ENCODE measurements at regions not wholly inside any gene's neighbourhood (a gene's known extent, or its start where the extent isn't known, plus 50 kb on each side); places are given as distances from the start of the nearest gene placed in this dataset.
"Not testable (repeated sequence)": the region's sequence is repeated elsewhere in the genome, so short reads cannot be mapped to it uniquely, and the experiment has no call there.

- no peak overlapping the region for H3K4me3 ChIP-seq (ENCODE audit: low read depth in 1 of 2, low read length in 2 of 2)
- no peak overlapping the region for H3K4me2 ChIP-seq (ENCODE audit: insufficient read depth, low read length)
- no peak overlapping the region for H2AFZ ChIP-seq (ENCODE audit: low read depth, low read length)
- no peaks in the 10 kb centered on the region for H3K36me3 ChIP-seq (ENCODE audit: insufficient read depth, low read length)
- DNase-seq = no peak
- H3K4me1 ChIP-seq (ENCODE audit: insufficient read depth, low read length) = no peaks in the 10 kb centered on the region
- no peak for TF ChIP-seq CTCF (IDR thresholded peaks at IDR 0.05; ENCODE audit: borderline replicate concordance, extremely low read depth, low read length, poor library complexity, severe bottlenecking)
- no peak for TF ChIP-seq EZH2 (IDR thresholded peaks at IDR 0.05; ENCODE audit: borderline replicate concordance, low read depth, low read length, severe bottlenecking)
- H3K9me3 ChIP-seq (ENCODE audit: insufficient read depth, low read length, severe bottlenecking) = no peaks in the 10 kb centered on the region
- H3K27me3 ChIP-seq (ENCODE audit: insufficient read depth, low read length, poor library complexity) = no peaks in the 10 kb centered on the region
- no peaks in the 10 kb centered on the region for H4K20me1 ChIP-seq (ENCODE audit: insufficient read depth, low read length)
- no peaks in the 10 kb centered on the region for H3K79me2 ChIP-seq (ENCODE audit: insufficient read depth, low read length)
- no peak overlapping the region for H3K9ac ChIP-seq (ENCODE audit: low read depth, low read length)
- ATAC-seq (ENCODE audit: insufficient read depth, low read depth) = no peak
- H3K27ac ChIP-seq (ENCODE audit: low read length) = no peak overlapping the region
Measured at GRCh38 chr5:32928761-32929160, 217.6 kb downstream of the NPR3 start.

- H3K4me3 ChIP-seq (ENCODE audit: low read depth in 1 of 2, low read length in 2 of 2); DNase-seq; H3K79me2 ChIP-seq (ENCODE audit: insufficient read depth, low read length); H3K4me1 ChIP-seq (ENCODE audit: insufficient read depth, low read length); H3K9me3 ChIP-seq (ENCODE audit: insufficient read depth, low read length, severe bottlenecking); H3K27me3 ChIP-seq (ENCODE audit: insufficient read depth, low read length, poor library complexity); H3K4me2 ChIP-seq (ENCODE audit: insufficient read depth, low read length); H3K9ac ChIP-seq (ENCODE audit: low read depth, low read length); H3K36me3 ChIP-seq (ENCODE audit: insufficient read depth, low read length); ATAC-seq (ENCODE audit: insufficient read depth, low read depth); H3K27ac ChIP-seq (ENCODE audit: low read length); H4K20me1 ChIP-seq (ENCODE audit: insufficient read depth, low read length); H2AFZ ChIP-seq (ENCODE audit: low read depth, low read length): not testable (repeated sequence)
Measured at GRCh38 chr5:32931438-32931837, 220.3 kb downstream of the NPR3 start.

GRCh38 chr5:32932241-32932935, 221.3 kb downstream of the NPR3 start:
- ATAC-seq (ENCODE audit: insufficient read depth, low read depth) (no peak), DNase-seq (no peak)
- Histone ChIP-seq H4K20me1 (ENCODE audit: insufficient read depth, low read length) (no peaks in the 10 kb centered on the region), H3K79me2 (ENCODE audit: insufficient read depth, low read length) (no peaks in the 10 kb centered on the region), H3K4me3 (ENCODE audit: low read depth in 1 of 2, low read length in 2 of 2) (no peak overlapping the region), H3K4me1 (ENCODE audit: insufficient read depth, low read length) (no peaks in the 10 kb centered on the region), H3K27ac (ENCODE audit: low read length) (no peak overlapping the region), H3K36me3 (ENCODE audit: insufficient read depth, low read length) (no peaks in the 10 kb centered on the region), H3K9ac (ENCODE audit: low read depth, low read length) (no peak overlapping the region), H3K4me2 (ENCODE audit: insufficient read depth, low read length) (no peak overlapping the region), H3K9me3 (ENCODE audit: insufficient read depth, low read length, severe bottlenecking) (no peaks in the 10 kb centered on the region), H3K27me3 (ENCODE audit: insufficient read depth, low read length, poor library complexity) (no peaks in the 10 kb centered on the region), H2AFZ (ENCODE audit: low read depth, low read length) (no peak overlapping the region)
- TF ChIP-seq EZH2 (IDR thresholded peaks at IDR 0.05; ENCODE audit: borderline replicate concordance, low read depth, low read length, severe bottlenecking) (no peak), CTCF (IDR thresholded peaks at IDR 0.05; ENCODE audit: borderline replicate concordance, extremely low read depth, low read length, poor library complexity, severe bottlenecking) (no peak)

GRCh38 chr5:32933692-32934091, 222.6 kb downstream of the NPR3 start:
- no peaks in the 10 kb centered on the region for H4K20me1 ChIP-seq (ENCODE audit: insufficient read depth, low read length)
- DNase-seq = no peak
- H3K9ac ChIP-seq (ENCODE audit: low read depth, low read length) = no peak overlapping the region
- H3K27me3 ChIP-seq (ENCODE audit: insufficient read depth, low read length, poor library complexity) = no peaks in the 10 kb centered on the region
- no peak overlapping the region for H3K27ac ChIP-seq (ENCODE audit: low read length)
- H3K79me2 ChIP-seq (ENCODE audit: insufficient read depth, low read length) = no peaks in the 10 kb centered on the region
- no peak overlapping the region for H2AFZ ChIP-seq (ENCODE audit: low read depth, low read length)
- no peak overlapping the region for H3K4me2 ChIP-seq (ENCODE audit: insufficient read depth, low read length)
- H3K4me1 ChIP-seq (ENCODE audit: insufficient read depth, low read length) = no peaks in the 10 kb centered on the region
- H3K9me3 ChIP-seq (ENCODE audit: insufficient read depth, low read length, severe bottlenecking) = no peaks in the 10 kb centered on the region
- TF ChIP-seq CTCF (IDR thresholded peaks at IDR 0.05; ENCODE audit: borderline replicate concordance, extremely low read depth, low read length, poor library complexity, severe bottlenecking) (no peak), EZH2 (IDR thresholded peaks at IDR 0.05; ENCODE audit: borderline replicate concordance, low read depth, low read length, severe bottlenecking) (no peak)
- ATAC-seq (ENCODE audit: insufficient read depth, low read depth) = no peak
- no peaks in the 10 kb centered on the region for H3K36me3 ChIP-seq (ENCODE audit: insufficient read depth, low read length)
- H3K4me3 ChIP-seq (ENCODE audit: low read depth in 1 of 2, low read length in 2 of 2) = no peak overlapping the region
